Endodermal cell (in vitro differentiated cells): ENCODE measurements at regions not wholly inside any gene's neighbourhood (a gene's known extent, or its start where the extent isn't known, plus 50 kb on each side); places are given as distances from the start of the nearest gene placed in this dataset.

ENCODE experiments used
- DNase-seq: peaks from one replicate; pipeline ENCODE4 v3.0.0-alpha.2; 2017
- H3K27ac ChIP-seq: 2 replicates; pipeline ENCODE4 v1.5.1; 2013; ENCODE audit warnings: mild to moderate bottlenecking, low read depth, low read length, moderate library complexity
- H3K27me3 ChIP-seq: 2 replicates; pipeline ENCODE4 v1.6.1; 2013; ENCODE audit warnings: mild to moderate bottlenecking, low read length, moderate library complexity; ENCODE audit not compliant: insufficient read depth, control insufficient read depth, poor library complexity, severe bottlenecking
- H3K36me3 ChIP-seq: 2 replicates; pipeline ENCODE4 v1.7.0; 2013; ENCODE audit warnings: mild to moderate bottlenecking, low read length, moderate library complexity; ENCODE audit not compliant: control insufficient read depth, insufficient read depth
- H3K4me1 ChIP-seq: one replicate; pipeline ENCODE4 v1.7.0; 2013; ENCODE audit warnings: low read length; ENCODE audit not compliant: control insufficient read depth, insufficient read depth
- H3K4me3 ChIP-seq: 2 replicates; pipeline ENCODE4 v1.5.1; 2013; ENCODE audit warnings: mild to moderate bottlenecking, low read length, moderate library complexity
- H3K9ac ChIP-seq: 2 replicates; pipeline ENCODE4 v1.6.1; 2013; ENCODE audit warnings: mild to moderate bottlenecking, low read length, moderate library complexity; ENCODE audit not compliant: poor library complexity, severe bottlenecking; ENCODE audit errors: extremely low read depth
- H3K9me3 ChIP-seq: 2 replicates; pipeline ENCODE4 v1.6.1; 2013; ENCODE audit warnings: mild to moderate bottlenecking, low read length, moderate library complexity; ENCODE audit not compliant: control insufficient read depth
- H3K27ac Mint-ChIP-seq: 2 replicates; pipeline ENCODE4 v1.8.0; 2020; ENCODE audit warnings: mixed read lengths
- H3K27me3 Mint-ChIP-seq: 2 replicates; pipeline ENCODE4 v1.8.0; 2021; ENCODE audit warnings: mild to moderate bottlenecking, mixed read lengths; ENCODE audit not compliant: insufficient read depth
- H3K36me3 Mint-ChIP-seq: 2 replicates; pipeline ENCODE4 v1.8.0; 2020; ENCODE audit warnings: low read depth, mixed read lengths
- H3K4me1 Mint-ChIP-seq: 2 replicates; pipeline ENCODE4 v1.8.0; 2020; ENCODE audit warnings: mixed read lengths
- H3K4me3 Mint-ChIP-seq: 2 replicates; pipeline ENCODE4 v1.8.0; 2020; ENCODE audit warnings: mild to moderate bottlenecking, moderate library complexity, mixed read lengths
- H3K9me3 Mint-ChIP-seq: 2 replicates; pipeline ENCODE4 v1.8.0; 2020; ENCODE audit warnings: mild to moderate bottlenecking, mixed read lengths
- CTCF ChIP-seq: fragments of 200-600 bp; sonication (generic); conservative IDR thresholded peaks from 2 replicates; pipeline ENCODE4 v1.5.0; 2021; ENCODE audit warnings: antibody characterized with exemption, mild to moderate bottlenecking
- WGBS, 2 experiments: methylation state at CpG; one replicate each; pipeline versions ENCODE4 v1.1.5 to v1.1.7; 2013; ENCODE audit warnings: missing lambda C conversion rate in 2 of 2, mixed read lengths in 1 of 2; ENCODE audit not compliant: insufficient coverage in 1 of 2, insufficient read length in 1 of 2; 5-methylcytosine and 5-hydroxymethylcytosine counted together

- H3K4me3 ChIP-seq: no peak overlapping the region
- H3K27ac Mint-ChIP-seq: no peak overlapping the region
- peaks cover 15% of the 10 kb centered on the region for H3K4me1 ChIP-seq
- H3K36me3 Mint-ChIP-seq: no peaks in the 10 kb centered on the region
- H3K27me3 Mint-ChIP-seq: peaks cover 38% of the 10 kb centered on the region
- no peak overlapping the region for H3K9ac ChIP-seq
- H3K27me3 ChIP-seq: peaks cover 6% of the 10 kb centered on the region
- 77 to 84% methylated on average over 3 to 5 of the region's 5 CpGs for WGBS, 2 experiments
- DNase-seq: peak; percentile 76
- H3K27ac ChIP-seq: no peak overlapping the region
- H3K4me3 Mint-ChIP-seq: no peak overlapping the region
- H3K4me1 Mint-ChIP-seq: peaks cover 47% of the 10 kb centered on the region
- H3K36me3 ChIP-seq: no peaks in the 10 kb centered on the region
- no peaks in the 10 kb centered on the region for H3K9me3 ChIP-seq
- H3K9me3 Mint-ChIP-seq: no peaks in the 10 kb centered on the region
- TF ChIP-seq CTCF: peak; percentile 77
These were observed 352.7 kb upstream of the SLC39A10 start for GRCh38 chr2:195304310-195304709.

GRCh38 chr2:195300631-195301030 is 356.4 kb upstream of the SLC39A10 start:
- TF ChIP-seq CTCF: no peak
- DNase-seq: no peak
- no peak overlapping the region for H3K9ac ChIP-seq
- 87% methylated on average over 1 of the region's 2 CpGs; no CpG with 5 or more reads in 1 of the 2 experiments for WGBS, 2 experiments
- Mint-ChIP-seq H3K4me1 (peaks cover 14% of the 10 kb centered on the region), H3K27me3 (peaks cover 28% of the 10 kb centered on the region), H3K36me3 (no peaks in the 10 kb centered on the region), H3K4me3 (no peak overlapping the region), H3K27ac (no peak overlapping the region), H3K9me3 (peaks cover under 1% of the 10 kb centered on the region)
- H3K4me1 ChIP-seq: peaks cover 6% of the 10 kb centered on the region
- no peak overlapping the region for H3K27ac ChIP-seq
- H3K4me3 ChIP-seq: no peak overlapping the region
- no peaks in the 10 kb centered on the region for H3K27me3 ChIP-seq
- H3K36me3 ChIP-seq: no peaks in the 10 kb centered on the region
- H3K9me3 ChIP-seq: no peaks in the 10 kb centered on the region

- no peaks in the 10 kb centered on the region for H3K36me3 ChIP-seq
- H3K9me3 Mint-ChIP-seq: peaks cover 9% of the 10 kb centered on the region
- no peak overlapping the region for H3K27ac ChIP-seq
- H3K27ac Mint-ChIP-seq: no peak overlapping the region
- no peak for DNase-seq
- H3K9ac ChIP-seq: no peak overlapping the region
- H3K4me1 Mint-ChIP-seq: peaks cover 9% of the 10 kb centered on the region
- 100% methylated on average over 1 of the region's 1 CpG; no CpG with 5 or more reads in 1 of the 2 experiments for WGBS, 2 experiments
- no peaks in the 10 kb centered on the region for H3K9me3 ChIP-seq
- H3K4me3 Mint-ChIP-seq: no peak overlapping the region
- H3K27me3 Mint-ChIP-seq: peaks cover 28% of the 10 kb centered on the region
- no peaks in the 10 kb centered on the region for H3K4me1 ChIP-seq
- no peak for TF ChIP-seq CTCF
- H3K27me3 ChIP-seq: no peaks in the 10 kb centered on the region
- H3K36me3 Mint-ChIP-seq: no peaks in the 10 kb centered on the region
- H3K4me3 ChIP-seq: no peak overlapping the region
These were observed 357.4 kb upstream of the SLC39A10 start for GRCh38 chr2:195299600-195299999.
